ENCODE measurements at regions not wholly inside any gene's neighbourhood (a gene's known extent, or its start where the extent isn't known, plus 50 kb on each side); places are given as distances from the start of the nearest gene placed in this dataset.
A peak's percentile ranks its signal among the peaks of the same experiment; 100 is the strongest.
"Not testable (repeated sequence)": the region's sequence is repeated elsewhere in the genome, so short reads cannot be mapped to it uniquely, and the experiment has no call there.

DNA sequence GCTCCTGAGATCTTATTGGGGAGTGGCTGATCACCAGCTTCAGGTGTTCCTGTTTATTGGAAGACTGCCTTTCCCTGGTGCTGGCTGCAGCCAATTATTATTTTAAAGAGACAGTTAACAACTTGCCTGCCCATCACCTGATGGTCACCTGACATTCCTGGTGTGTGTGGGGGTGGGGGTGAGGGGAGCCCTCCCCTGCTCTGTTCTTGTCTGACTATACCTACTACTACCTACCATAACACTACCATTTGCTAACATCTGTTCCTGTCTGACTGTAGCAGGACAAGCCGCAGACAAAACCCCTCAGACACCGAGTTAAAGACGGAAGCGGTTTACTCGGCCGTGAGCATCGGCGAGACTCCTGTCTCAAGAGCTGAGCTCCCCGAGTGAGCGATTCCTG, 54.9 kb upstream of the NBPF3 start:
- no peak for DNase-seq

DNA sequence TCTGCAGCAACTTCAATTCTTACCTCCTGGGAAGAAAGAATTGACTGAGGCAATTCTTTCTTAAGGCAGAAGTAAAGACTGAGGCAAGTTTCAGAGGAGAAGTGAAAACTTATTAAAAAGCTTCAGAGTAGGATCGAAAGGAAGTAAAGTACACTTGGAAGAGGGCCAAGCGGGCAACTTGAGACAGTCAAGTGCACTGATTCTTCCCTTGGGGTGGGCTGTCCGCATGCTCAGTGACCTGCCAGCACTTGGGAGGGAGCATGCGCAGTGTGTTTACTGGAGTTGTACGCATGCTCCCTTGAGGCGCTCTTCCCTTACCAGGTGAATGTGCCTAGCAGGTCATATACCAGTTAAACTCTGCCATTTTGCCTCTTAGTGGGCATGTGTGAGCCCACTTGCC, 55.3 kb upstream of the NBPF3 start:
- peak; percentile 49 for DNase-seq

DNA sequence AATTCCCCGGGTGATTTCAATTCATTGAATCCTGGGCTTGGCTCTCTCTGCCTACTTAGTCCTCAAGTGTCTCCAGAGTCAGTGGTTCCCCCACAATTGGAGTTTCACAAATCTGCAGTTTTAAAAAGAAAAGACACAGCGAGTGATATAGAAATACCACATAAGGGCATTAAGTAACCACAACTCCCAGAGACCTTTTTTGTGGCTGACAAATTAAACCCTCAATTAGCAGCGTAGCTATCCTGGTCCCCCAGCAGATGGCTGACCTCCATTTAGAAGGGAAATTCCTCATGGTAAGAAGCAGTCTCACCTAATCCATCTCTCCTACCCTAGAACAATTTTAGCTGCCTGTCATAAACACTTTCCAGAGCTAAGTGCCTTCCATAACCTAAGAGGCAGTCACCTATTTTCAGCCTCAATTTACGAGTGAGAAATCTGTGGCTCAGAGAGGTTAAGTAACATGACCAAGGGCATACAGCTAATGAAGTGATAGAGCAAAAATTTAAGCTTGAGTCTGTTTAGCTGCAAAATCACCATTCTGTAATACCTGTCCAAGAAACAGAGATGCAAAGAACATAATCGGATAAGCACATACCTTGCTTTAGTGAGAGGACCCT, 56.0 kb upstream of the NBPF3 start:
- no peak for DNase-seq

DNA sequence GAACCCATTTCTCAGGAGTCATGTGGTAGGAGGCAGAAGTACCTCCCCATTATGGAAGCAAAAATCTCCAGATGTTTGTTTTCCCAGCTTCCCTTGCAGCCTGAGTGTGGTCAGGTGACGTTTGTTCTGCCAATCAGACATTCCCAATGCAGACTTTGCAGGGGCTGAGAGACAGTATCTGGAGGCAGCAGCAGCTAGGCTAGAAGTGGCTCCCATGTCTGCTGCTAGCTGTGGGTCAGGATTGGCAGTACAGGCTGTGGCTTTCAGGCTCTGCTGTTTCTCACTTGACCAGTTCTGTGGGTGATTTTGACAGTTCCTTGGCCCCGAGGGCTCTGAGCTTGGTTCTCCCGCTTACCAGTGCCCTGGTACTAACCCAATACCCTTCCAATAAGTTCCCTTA, 58.6 kb upstream of the NBPF3 start:
- DNase-seq, result no peak

DNA sequence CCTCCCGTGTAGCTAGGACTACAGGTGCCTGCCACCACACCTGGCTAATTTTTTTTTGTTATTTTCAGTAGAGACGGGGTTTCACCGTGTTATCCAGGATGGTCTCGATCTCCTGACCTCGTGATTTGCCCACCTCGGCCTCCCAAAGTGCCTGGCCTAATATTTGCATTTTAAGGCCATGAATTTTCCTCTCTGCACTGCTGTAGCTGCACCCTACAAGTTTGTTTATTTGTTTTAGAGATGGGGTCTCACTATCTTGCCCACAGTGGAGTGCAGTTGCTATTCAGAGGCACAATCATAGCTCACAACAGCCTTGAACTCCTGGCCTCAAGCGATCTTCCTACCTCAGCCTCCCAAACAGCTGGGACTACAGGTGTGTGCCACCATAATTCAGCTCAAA, 59.8 kb upstream of the NBPF3 start:
- DNase-seq, result not testable (repeated sequence)

DNA sequence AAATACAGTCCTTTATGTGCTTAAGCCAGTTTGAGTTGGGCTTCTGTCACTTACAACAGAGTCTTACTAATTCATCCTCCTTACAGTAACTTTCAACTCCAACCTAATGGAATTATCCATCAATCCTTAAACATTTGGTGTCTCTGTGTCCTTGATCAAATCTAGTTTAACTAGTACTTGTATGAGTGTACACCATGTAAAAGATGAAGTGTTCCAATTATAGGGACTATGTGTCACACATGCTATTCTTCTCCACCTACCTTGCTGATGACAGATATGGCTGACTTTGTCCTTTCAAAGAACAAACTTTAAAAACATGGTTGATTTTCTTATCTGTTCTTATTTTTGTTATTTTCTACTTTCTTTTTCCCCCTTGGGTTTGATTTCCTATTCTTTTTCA, 60.4 kb upstream of the NBPF3 start:
- no peak for DNase-seq

DNA sequence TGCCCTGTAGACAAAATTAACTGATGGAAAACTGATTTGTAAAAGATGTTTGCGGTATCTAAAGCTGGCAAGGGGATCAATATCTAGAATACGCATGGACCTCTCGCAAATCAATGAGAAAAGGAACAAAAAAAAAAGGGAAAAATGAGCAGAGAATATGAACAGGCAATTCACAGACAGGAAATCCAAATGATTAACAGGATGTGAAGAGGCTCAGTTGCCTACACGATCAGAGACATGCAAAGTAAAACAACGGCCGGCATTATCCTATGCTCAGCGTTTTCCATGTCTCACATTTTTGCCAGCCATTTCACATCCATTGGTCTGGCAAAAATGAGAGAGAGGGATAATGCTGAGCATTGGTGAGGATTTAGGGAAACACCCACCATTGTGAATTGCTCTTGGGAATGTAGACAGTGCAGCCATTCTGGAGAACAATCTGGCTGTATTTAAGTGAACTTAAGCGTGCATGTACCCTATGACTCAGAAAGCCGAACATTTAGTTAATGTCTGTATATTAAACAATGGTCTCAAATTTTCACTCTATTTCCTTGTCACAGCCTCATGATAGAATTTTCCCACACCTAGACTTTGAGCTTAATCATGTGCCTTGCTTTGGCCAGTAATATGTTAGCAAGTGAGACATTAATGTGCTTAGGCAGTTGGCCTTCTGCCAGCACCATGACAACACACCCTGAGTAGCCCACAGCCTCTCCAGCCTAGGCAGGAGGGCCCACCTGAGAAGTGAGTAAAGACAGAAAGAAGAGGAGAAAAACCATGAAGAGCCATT, 61.0 kb upstream of the NBPF3 start:
- DNase-seq, result peak; percentile 39

DNA sequence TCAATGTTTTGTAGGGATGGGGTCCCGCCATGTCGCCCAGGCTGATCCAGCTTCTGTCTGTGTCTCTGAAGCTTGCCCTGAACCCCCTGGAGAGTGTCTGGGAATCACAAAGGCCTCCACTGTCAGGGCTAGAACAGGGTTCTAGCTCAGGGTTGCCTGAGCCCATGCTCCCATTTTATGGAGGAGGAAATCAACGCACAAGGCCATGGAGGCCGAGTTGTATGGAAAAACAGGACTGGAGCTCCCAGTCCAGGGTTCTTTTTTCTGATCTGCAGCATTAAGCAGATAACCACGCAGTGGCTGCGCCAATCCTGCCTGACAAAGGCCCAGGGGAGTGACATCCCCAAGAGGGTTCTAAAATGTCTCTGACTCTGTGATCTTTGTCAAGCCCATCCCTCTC, 67.6 kb upstream of the NBPF3 start:
- no peak for DNase-seq

DNA sequence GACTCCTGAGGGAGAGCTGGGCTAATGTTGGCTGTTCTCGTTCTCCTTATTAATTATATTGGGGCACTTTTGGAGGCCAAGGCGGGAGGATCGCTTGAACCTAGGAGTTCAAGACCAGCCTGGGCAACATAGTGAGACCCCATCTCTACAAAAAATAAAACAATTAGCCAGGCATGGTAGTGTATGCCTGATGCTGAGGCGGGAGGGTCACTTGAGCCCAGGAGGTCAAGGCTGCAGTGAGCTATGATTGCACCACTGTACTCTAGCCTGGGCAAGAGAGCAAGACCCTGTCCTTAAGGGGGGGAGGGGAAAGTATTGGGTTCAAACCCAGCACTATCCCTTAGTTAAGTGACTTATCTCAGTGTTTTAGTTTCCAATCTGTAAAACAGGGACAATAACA, 70.0 kb upstream of the NBPF3 start:
- no peak for DNase-seq

DNA sequence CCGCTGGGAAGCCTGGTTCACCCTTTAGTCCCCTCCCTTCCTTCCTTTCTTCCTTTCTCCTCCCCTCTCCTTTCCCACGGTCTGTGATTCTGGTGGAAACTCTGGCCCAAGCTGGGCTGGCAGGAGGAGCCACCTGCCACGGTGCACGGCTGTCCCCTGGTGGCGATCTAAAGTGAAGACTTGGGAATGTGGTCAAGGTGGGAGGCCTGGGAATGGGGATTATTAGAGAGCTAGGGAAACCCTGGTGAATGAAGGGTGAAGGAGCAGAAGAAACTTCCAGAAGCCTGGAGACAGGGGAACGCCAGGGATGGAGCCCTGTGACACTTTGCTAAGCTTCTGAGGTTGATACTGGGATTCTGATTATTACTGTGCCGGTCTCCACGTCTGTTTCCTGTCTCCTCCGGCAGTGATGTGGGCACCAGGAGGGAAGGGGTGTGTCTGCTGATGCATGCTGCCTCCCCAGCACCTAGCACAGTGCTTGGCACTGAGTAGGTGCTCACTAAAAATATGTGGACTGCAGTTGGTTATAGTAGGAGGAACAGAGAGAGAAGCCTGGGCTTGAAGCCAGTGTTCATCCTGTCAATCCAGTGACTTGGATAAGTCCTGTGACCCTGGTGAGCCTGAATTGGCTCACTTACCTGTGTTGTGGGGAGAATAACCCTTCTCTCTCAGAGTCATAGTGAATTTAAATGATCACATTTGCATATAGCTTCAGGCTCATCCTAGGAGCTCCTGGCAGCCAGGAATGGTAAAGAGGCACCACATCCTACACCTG, 71.2 kb upstream of the NBPF3 start:
- no peak for DNase-seq

DNA sequence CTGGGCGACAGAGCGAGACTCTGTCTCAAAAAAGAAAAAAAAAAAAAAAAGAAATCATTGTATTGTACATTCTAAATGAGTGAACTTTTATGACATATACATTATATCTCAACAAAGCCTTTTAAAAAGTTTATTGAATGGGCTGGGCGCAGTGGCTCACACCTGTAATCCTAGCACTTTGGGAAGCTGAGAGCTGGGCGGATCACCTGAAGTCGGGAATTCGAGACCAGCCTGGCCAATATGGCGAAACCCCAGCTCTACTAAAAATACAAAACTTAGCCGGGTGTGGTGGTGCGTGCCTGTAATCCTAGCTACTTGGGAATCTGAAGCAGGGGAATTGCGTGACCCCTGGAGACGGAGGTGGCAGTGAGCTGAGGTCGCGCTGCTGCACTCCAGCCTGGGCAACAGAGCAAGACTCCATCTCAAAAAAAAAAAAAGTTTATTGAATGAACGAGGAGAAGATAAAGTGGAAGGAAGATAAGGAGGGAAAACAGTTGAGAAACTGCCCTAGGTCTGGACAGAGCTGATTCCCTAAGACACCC, 71.9 kb upstream of the NBPF3 start:
- DNase-seq, result not testable (repeated sequence)

DNA sequence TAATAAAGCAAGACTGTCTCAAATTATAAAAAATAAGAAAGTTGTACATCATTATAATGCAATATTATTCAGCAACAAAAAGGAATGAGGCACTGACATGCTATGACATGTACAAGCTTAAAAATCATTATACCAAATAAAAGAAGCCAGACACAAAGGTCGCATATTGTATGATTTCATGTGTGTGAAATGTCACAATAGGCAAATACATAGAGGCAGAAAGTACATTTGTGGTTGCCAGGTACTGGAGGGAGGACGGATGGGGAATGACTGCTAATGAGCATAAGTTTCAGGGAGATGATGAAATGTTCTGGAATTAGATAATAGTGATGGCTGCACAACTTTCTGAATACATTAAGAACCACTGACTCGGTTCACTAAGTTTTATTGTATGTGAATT, 73.6 kb upstream of the NBPF3 start:
- no peak for DNase-seq

DNA sequence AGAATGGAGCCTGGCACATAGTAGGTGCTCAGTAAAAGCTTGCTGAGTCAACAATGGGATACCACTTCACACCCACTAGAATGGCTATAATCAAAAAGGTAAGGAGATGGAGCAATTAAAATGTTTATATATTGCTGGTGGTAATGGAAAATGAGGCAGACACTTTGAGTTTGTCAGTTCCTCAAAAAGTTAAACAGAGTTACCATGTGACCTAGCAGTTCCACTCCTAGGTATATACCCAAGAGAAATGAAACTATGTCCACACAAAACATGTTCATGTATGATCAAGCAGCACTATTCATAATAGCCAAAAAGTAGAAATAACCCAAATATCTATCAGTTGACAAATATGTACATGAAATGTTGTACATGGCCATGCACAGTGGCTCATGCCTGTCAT, 74.8 kb upstream of the ECE1 start:
- no peak for DNase-seq

DNA sequence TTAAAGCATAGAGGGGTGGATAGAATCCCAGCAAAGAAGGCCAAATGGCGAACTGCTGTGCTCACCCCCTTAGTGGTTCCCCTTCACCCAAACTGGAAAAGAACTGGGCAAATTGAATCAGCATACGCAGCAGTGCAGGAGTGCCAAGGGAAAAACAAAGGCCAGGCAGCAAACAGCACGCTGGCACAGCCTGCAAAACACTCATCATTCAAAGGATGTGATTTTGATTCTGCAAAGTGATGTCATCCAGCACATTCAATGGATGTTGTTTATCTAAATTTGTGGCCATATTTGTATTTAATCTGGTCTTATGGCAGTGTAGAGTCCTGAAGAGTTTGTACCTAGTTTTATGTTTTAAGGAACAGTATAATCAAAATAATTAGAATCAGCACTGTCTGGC, 71.8 kb upstream of the ECE1 start:
- DNase-seq, result no peak

DNA sequence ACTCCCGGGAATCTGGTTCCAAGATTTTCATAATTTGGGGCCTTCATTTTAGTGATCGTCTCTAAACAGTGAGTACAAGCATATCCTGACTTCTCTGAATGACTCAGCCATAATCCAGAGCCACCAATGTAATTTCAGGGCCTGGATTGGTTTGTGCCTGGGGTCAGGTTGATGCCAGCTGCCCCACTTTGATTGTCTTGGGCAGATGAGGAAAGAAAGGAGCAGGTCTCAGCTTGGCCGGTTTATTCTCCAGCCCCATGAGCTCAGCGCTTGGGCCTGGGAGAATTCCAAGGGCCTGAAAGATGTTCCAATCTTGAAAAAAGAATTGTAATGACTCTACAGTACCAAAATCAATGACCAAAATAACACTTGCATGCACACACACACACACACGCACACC, 71.2 kb upstream of the ECE1 start:
- no peak for DNase-seq

DNA sequence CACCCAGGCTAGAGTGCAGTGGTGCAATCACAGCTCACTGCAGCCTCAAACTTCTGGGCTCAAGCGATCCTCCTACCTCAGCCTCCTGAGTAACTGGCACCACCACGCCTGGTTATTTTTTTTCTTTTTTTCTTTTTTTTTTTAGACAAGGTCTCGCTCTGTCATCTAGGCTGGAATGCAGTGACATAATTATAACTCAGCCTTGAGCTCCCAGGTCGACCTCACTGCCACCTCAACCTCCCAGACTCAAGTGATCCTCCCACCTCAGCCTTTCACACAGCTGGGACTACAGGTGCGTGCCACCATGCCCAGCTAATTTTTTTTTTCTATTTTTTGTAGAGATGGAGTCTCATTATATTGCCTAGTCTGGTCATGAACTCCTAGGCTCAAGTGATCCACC, 66.9 kb upstream of the ECE1 start:
- no peak for DNase-seq

DNA sequence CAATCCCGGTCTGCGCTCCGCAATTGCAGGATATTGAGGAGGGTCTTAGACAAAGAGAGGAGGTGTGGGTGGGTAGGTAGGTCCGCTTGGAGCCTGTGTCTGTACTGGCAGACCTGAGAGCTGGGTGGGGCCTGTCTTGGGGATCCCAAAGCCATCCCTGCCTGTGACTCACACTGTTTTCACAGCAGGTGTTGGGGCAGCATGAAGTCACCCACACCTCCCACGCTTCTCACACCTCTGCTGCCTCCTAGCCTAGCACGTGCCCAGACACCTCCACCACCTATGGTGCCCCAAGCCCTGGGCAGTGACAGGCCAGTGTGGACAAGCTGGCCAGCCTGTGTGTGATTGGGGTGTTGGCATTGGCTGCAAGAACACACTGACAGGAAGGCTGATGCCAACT, 65.7 kb upstream of the ECE1 start:
- DNase-seq, result no peak

DNA sequence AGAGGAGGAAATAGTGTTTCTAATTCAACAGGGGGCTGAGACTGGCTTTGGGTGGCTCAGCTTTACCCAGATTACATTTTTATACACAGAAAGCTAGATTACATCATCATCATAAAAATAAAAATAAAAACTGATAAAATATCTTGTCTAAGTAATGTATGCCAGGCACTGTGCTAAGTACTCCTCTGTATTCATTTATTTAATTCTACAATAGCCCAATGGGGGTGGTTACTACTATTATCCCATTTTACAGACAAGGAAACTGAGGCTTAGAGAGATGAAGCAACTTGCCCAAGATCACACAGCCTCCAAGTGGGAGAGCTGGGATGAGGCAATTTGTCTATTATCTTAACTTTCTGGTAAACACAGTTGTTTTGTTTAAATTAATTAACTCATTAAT, 62.3 kb upstream of the ECE1 start:
- DNase-seq, result no peak

DNA sequence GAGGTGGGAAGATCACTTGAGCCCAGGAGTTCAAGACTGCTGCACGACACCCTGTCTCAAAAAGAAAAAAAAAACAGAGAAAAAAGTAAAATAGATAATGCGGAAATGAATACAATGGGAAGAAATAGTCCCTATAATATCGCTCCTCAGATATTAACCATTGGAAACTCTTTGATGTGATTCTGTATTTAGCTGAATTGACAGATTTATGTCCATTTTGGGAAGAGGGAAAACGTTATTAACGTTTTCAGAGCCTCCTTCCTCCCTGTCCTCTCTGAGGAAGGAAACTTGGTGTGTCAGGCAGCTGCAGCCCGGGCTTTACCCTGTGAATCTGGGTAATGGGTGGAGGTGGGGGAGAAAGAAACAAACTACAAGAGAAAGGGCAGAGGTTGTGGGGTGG, 61.6 kb upstream of the ECE1 start:
- DNase-seq, result no peak

DNA sequence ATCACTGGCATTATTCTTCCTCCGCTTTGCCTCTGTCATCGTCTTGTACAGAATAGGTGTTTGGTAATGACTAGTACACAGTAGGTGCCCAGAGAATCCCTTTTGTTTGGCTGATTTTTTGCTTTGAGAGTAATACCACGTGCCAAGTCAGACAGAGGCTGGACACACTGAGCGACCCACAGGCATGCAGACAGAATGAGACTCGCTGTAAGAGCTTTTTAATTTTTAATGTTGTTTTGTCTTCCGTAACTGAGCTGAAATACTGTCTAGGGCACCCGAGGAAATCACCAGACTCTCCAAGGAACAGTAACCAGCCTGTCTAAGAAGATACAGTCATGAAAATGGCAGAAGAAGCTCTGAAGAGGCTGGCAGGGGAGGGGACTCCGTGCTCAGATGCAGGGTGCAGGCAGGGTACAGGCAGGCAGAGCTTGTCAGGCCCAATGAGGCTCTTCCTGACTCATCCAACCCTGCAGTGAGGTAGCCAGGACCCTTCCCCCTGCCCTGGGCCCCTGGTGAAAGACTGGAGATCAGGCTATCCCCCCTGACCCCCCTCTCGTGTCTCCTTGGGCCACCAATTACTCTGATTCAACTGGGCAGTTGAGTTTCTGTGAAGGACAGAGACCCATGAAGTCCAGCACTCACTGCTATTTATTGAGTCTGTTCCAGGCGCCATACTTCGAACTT, 60.1 kb upstream of the ECE1 start:
- DNase-seq, result no peak

DNA sequence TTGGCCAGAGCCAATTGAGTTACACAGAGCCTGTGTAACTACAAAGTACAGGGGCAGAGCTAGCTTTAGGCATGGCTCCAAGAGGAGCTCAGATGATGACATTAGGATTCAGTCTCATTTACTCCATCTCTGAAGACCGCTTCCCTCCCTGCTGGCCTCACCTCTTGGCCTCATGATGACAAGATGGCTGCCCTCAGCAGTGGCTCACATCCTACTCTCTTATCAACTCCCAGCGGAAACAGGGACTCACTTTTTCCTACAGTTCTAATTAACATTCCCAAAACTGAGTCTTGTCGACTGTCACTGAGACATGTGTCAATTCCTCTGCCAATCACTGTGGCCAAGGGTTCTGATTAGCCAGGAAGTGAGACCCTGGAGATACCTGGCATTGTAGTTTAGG, 59.4 kb upstream of the ECE1 start:
- no peak for DNase-seq

DNA sequence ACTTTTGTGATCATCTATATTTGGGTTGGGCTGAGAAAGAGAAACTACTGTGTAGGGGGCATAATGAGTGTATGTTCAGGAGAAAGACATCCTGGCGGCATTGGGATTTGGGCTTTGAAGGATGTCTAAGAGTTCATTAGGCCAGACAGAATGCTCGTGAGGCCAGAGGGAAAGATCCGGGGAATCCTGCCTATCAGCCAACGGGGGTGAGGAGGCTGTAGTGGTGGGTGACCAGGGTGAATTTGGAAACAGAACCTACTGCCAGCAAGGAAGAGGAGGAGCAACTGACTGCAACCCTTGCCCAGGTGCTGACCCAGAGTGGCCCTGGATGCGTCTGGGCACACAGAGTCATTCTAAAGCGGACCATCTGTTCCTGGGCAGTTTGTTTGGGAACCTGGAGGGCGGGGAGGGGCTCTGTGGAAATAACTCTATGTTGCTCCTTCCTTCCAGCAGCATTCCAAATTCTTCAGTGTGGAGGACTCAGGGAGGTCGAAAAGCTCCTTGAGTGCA, 56.9 kb upstream of the ECE1 start:
- DNase-seq, result no peak
